Activated CD8-positive, alpha-beta memory T cell treated with anti-CD3 and anti-CD28 coated beads for 4 hours (primary cell): ENCODE measurements at regions not wholly inside any gene's neighbourhood (a gene's known extent, or its start where the extent isn't known, plus 50 kb on each side); places are given as distances from the start of the nearest gene placed in this dataset.
"Not testable (repeated sequence)": the region's sequence is repeated elsewhere in the genome, so short reads cannot be mapped to it uniquely, and the experiment has no call there.

Experiments
- DNase-seq, 2 donors: peaks; one replicate each; pipeline ENCODE4 v3.0.0-alpha.2; 2020; ENCODE audit warnings: low read depth in 2 of 2

GRCh38 chr9:41839786-41840185 lies 289.4 kb downstream of the CNTNAP3B start:
- not testable (repeated sequence) for DNase-seq

- DNase-seq = not testable (repeated sequence)
Measured at GRCh38 chr9:41838953-41839352, 290.3 kb downstream of the CNTNAP3B start.

- not testable (repeated sequence) for DNase-seq
Measured at GRCh38 chr9:41838562-41838851, 290.7 kb downstream of the CNTNAP3B start.

- DNase-seq = not testable (repeated sequence)
Measured at GRCh38 chr9:41837684-41838561, 291.3 kb downstream of the CNTNAP3B start.

GRCh38 chr9:41833108-41833507 lies 296.1 kb downstream of the CNTNAP3B start:
- DNase-seq = not testable (repeated sequence)

GRCh38 chr9:41824723-41825122 lies 304.5 kb downstream of the CNTNAP3B start:
- not testable (repeated sequence) for DNase-seq

GRCh38 chr9:41802706-41803105 lies 326.5 kb downstream of the CNTNAP3B start:
- DNase-seq = not testable (repeated sequence)

GRCh38 chr9:41798684-41799083 lies 330.5 kb downstream of the CNTNAP3B start:
- not testable (repeated sequence) for DNase-seq

- not testable (repeated sequence) for DNase-seq
Measured at GRCh38 chr9:41790719-41791363, 338.4 kb downstream of the CNTNAP3B start.

GRCh38 chr9:41790007-41790406 lies 339.2 kb downstream of the CNTNAP3B start:
- not testable (repeated sequence) for DNase-seq

GRCh38 chr9:41789387-41789786 lies 339.8 kb downstream of the CNTNAP3B start:
- DNase-seq = not testable (repeated sequence)

- DNase-seq = not testable (repeated sequence)
Measured at GRCh38 chr9:41787951-41788350, 341.3 kb downstream of the CNTNAP3B start.

GRCh38 chr9:41787270-41787669 lies 342.0 kb downstream of the CNTNAP3B start:
- DNase-seq = not testable (repeated sequence)

- DNase-seq = not testable (repeated sequence)
Measured at GRCh38 chr9:41784006-41784405, 345.2 kb downstream of the CNTNAP3B start.

- not testable (repeated sequence) for DNase-seq
Measured at GRCh38 chr9:41783070-41783810, 346.0 kb downstream of the CNTNAP3B start.

- not testable (repeated sequence) for DNase-seq
Measured at GRCh38 chr9:41781899-41782298, 347.3 kb downstream of the CNTNAP3B start.

GRCh38 chr9:41779897-41780406 lies 349.3 kb downstream of the CNTNAP3B start:
- not testable (repeated sequence) for DNase-seq

GRCh38 chr9:41779192-41779591 lies 350.0 kb downstream of the CNTNAP3B start:
- not testable (repeated sequence) for DNase-seq

- not testable (repeated sequence) for DNase-seq
Measured at GRCh38 chr9:41778535-41779071, 350.6 kb downstream of the CNTNAP3B start.

GRCh38 chr9:41777536-41777935 lies 351.7 kb downstream of the CNTNAP3B start:
- DNase-seq = not testable (repeated sequence)

- DNase-seq = not testable (repeated sequence)
Measured at GRCh38 chr9:41772541-41772940, 356.7 kb downstream of the CNTNAP3B start.

- not testable (repeated sequence) for DNase-seq
Measured at GRCh38 chr9:41771693-41772092, 357.5 kb downstream of the CNTNAP3B start.
